Caco-2 (cell line): ENCODE measurements at regions not wholly inside any gene's neighbourhood (a gene's known extent, or its start where the extent isn't known, plus 50 kb on each side); places are given as distances from the start of the nearest gene placed in this dataset.

Experiments used
- BruUV-seq: library from RNA; stranded (reverse); fragments of 400-500 nt; replicated peaks from 2 replicates; lab custom pipeline; 2021; lab: Mats Ljungman, UMichigan
- CTCF ChIA-PET: fragments of 300-600 bp; sonication (Branson Sonifier 250); formaldehyde crosslinking; loops from one replicate; lab custom pipeline; 2022; ENCODE audit warnings: antibody characterized with exemption; lab: Charles Lee
- POLR2A ChIA-PET: fragments of 300-600 bp; sonication (Branson Sonifier 250); formaldehyde crosslinking; loops from one replicate; lab custom pipeline; 2022; ENCODE audit warnings: antibody characterized with exemption; lab: Charles Lee
- DNase-seq, 2 experiments: peaks; one replicate each; pipeline versions ENCODE4 v3.0.0 to v3.0.0-alpha.2; 2020 to 2022
- H3K27me3 ChIP-seq: replicated peaks from 2 replicates; pipeline ENCODE4 v1.6.0; 2011; ENCODE audit warnings: low read length; ENCODE audit not compliant: control insufficient read depth, insufficient read depth
- H3K36me3 ChIP-seq: 2 replicates; pipeline ENCODE4 v1.5.1; 2011; ENCODE audit warnings: low read length; ENCODE audit not compliant: control insufficient read depth, insufficient read depth
- H3K4me1 ChIP-seq: fragments of 250-450 bp; sonication (Bioruptor Pico); 2 replicates; pipeline ENCODE4 v1.5.1; 2020; ENCODE audit warnings: mild to moderate bottlenecking
- H3K4me3 ChIP-seq: 2 replicates; pipeline ENCODE4 v1.5.1; 2011; ENCODE audit warnings: low read depth, mild to moderate bottlenecking, control low read depth, low read length
- H3K9me3 ChIP-seq: fragments of 250-450 bp; sonication (Bioruptor Pico); 2 replicates; pipeline ENCODE4 v1.5.1; 2020; ENCODE audit warnings: mild to moderate bottlenecking, moderate library complexity
- H3K27ac Mint-ChIP-seq: one replicate; pipeline ENCODE4 v1.8.0; 2022; ENCODE audit warnings: mixed read lengths; ENCODE audit not compliant: unreplicated experiment
- H3K27me3 Mint-ChIP-seq: one replicate; pipeline ENCODE4 v1.8.0; 2022; ENCODE audit warnings: mixed read lengths; ENCODE audit not compliant: insufficient read depth, unreplicated experiment
- H3K36me3 Mint-ChIP-seq: one replicate; pipeline ENCODE4 v1.8.0; 2022; ENCODE audit warnings: mild to moderate bottlenecking, mixed read lengths; ENCODE audit not compliant: insufficient read depth, unreplicated experiment
- H3K4me1 Mint-ChIP-seq: one replicate; pipeline ENCODE4 v1.8.0; 2022; ENCODE audit warnings: low read depth, mixed read lengths; ENCODE audit not compliant: unreplicated experiment
- H3K4me3 Mint-ChIP-seq: one replicate; pipeline ENCODE4 v1.8.0; 2022; ENCODE audit warnings: mild to moderate bottlenecking, moderate library complexity, mixed read lengths; ENCODE audit not compliant: unreplicated experiment
- H3K9me3 Mint-ChIP-seq: one replicate; pipeline ENCODE4 v1.8.0; 2022; ENCODE audit warnings: mixed read lengths; ENCODE audit not compliant: unreplicated experiment
- intact Hi-C: fragments of 100-400 bp; cut with micrococcal nuclease; formaldehyde crosslinking; loops from one replicate; pipeline ENCODE4 v1.10.0; 2022; ENCODE audit not compliant: unreplicated experiment
- TF ChIP-seq, protein P1 (sequence below), 2 experiments: fragments of 200-600 bp in 1 of 2; IDR thresholded peaks; 1 replicate in 1 of 2; 2 replicates in 1 of 2; pipeline versions ENCODE4 v1.5.1 to v1.8.0; 2011 to 2022; ENCODE audit warnings: antibody characterized with exemption in 1 of 2, control low read depth in 1 of 2, inconsistent platforms in 1 of 2, low read depth in 1 of 2, low read length in 1 of 2, mild to moderate bottlenecking in 1 of 2, moderate library complexity in 1 of 2; ENCODE audit not compliant: insufficient read depth in 1 of 2, severe bottlenecking in 1 of 2, unreplicated experiment in 1 of 2

DNA sequence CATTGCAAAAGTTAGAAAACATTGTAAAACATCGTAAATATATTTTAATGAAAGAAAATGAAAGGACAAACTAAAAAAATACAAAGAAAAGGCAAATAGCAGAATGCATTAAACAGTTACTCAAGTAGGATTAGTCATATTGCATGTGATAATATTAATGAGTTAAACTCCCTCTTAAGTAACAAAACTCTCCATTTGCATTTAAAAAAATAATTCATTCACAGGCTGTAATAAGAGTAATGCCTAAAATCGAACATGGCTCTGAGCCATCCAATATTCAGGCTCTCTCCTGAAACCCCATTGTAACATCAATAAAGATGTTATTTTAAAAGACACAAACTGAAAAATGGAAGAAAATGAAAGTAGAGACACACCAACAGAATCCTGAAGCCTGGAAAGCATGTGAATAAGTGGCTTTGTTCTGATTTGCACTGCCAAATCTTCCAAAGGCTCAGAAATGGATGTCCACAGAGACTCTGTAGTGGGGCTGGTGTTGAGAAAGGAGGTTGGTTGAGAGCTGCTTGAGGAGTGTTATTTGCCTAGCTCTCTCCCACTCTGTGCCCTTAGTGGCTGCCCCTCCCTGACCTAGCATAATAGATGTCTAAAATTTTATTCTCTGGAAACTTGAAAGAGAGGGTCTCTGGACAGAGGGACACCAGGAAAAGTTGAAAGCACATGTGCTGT, 268.3 kb upstream of the MEOX2 start:
- ChIA-PET POLR2A (no interaction called here), CTCF (no interaction called here)
- Mint-ChIP-seq H3K4me1 (no peaks in the 10 kb centered on the region), H3K4me3 (no peak overlapping the region), H3K9me3 (peaks cover 9% of the 10 kb centered on the region), H3K36me3 (no peaks in the 10 kb centered on the region), H3K27me3 (no peaks in the 10 kb centered on the region), H3K27ac (no peak overlapping the region)
- DNase-seq: no peak
- Histone ChIP-seq H3K27me3 (no peaks in the 10 kb centered on the region), H3K36me3 (no peaks in the 10 kb centered on the region), H3K4me1 (no peaks in the 10 kb centered on the region), H3K9me3 (0 out of 2 replicates have a peak, but pooled peaks cover 4% of the 10 kb centered on the region), H3K4me3 (no peak overlapping the region)
- intact Hi-C loops: no loop called here
- TF ChIP-seq, protein P1, sequence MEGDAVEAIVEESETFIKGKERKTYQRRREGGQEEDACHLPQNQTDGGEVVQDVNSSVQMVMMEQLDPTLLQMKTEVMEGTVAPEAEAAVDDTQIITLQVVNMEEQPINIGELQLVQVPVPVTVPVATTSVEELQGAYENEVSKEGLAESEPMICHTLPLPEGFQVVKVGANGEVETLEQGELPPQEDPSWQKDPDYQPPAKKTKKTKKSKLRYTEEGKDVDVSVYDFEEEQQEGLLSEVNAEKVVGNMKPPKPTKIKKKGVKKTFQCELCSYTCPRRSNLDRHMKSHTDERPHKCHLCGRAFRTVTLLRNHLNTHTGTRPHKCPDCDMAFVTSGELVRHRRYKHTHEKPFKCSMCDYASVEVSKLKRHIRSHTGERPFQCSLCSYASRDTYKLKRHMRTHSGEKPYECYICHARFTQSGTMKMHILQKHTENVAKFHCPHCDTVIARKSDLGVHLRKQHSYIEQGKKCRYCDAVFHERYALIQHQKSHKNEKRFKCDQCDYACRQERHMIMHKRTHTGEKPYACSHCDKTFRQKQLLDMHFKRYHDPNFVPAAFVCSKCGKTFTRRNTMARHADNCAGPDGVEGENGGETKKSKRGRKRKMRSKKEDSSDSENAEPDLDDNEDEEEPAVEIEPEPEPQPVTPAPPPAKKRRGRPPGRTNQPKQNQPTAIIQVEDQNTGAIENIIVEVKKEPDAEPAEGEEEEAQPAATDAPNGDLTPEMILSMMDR (IDR thresholded peaks at IDR 0.05; ENCODE audit: insufficient read depth in 1 of 2, low read depth in 1 of 2, low read length in 1 of 2, severe bottlenecking in 1 of 2, unreplicated experiment in 1 of 2): no peak
- no TSS peak for BruUV-seq

DNA sequence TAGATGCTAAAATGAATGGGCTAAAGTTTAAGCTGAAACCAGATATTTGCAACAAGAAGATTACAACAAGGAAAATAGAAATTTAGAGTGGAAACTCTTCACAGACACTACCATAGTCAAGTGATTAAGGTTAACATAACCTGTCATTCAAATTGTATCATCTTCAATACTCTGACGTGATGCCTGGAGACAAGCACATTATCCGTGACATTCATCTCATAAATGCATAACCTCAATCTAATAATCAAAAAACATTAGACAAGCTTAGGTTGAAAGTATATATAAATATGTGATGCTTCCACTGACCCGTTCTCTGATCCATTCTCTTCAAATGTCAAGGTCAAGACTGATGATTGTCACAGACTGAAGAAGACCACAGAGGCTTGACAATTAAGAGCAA, 263.8 kb upstream of the MEOX2 start:
- no peak overlapping the region for H3K27ac Mint-ChIP-seq
- BruUV-seq: no TSS peak
- ChIA-PET CTCF (no interaction called here), POLR2A (no interaction called here)
- H3K9me3 ChIP-seq: no peaks in the 10 kb centered on the region
- no peak overlapping the region for H3K4me3 Mint-ChIP-seq
- H3K9me3 Mint-ChIP-seq: no peaks in the 10 kb centered on the region
- H3K4me3 ChIP-seq: no peak overlapping the region
- no peaks in the 10 kb centered on the region for H3K36me3 Mint-ChIP-seq
- intact Hi-C loops: no loop called here
- TF ChIP-seq, protein P1 (IDR thresholded peaks at IDR 0.05; ENCODE audit: insufficient read depth in 1 of 2, low read depth in 1 of 2, low read length in 1 of 2, severe bottlenecking in 1 of 2, unreplicated experiment in 1 of 2): no peak
- no peaks in the 10 kb centered on the region for H3K27me3 ChIP-seq
- H3K4me1 ChIP-seq: no peaks in the 10 kb centered on the region
- no peak for DNase-seq
- H3K4me1 Mint-ChIP-seq: no peaks in the 10 kb centered on the region
- H3K27me3 Mint-ChIP-seq: no peaks in the 10 kb centered on the region
- no peaks in the 10 kb centered on the region for H3K36me3 ChIP-seq

DNA sequence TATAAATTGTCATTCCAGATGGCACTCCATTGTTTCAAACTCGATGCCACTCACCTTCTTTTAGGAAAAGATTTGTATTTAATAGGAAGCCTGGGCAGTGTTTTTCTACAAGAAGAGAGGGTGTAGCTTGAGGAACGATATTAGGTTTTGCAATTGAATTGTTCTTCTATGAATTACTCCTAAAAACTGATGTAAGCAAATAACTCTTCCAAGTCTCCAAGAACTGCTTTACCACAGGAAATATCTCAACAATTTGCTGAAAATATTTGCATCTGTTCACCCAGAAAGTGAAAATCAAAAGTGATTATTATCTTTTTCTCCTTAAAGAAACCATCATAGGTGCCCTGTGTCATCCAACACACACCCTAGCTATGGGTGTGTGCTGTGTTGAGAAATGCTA, 261.3 kb upstream of the MEOX2 start:
- intact Hi-C loops: no loop called here
- no TSS peak for BruUV-seq
- Histone ChIP-seq H3K4me1 (no peaks in the 10 kb centered on the region), H3K4me3 (no peak overlapping the region), H3K36me3 (no peaks in the 10 kb centered on the region), H3K9me3 (no peaks in the 10 kb centered on the region), H3K27me3 (no peaks in the 10 kb centered on the region)
- no peak overlapping the region for H3K27ac Mint-ChIP-seq
- no peaks in the 10 kb centered on the region for H3K27me3 Mint-ChIP-seq
- CTCF ChIA-PET: no interaction called here
- DNase-seq: no peak
- no peaks in the 10 kb centered on the region for H3K9me3 Mint-ChIP-seq
- H3K36me3 Mint-ChIP-seq: no peaks in the 10 kb centered on the region
- POLR2A ChIA-PET: no interaction called here
- no peaks in the 10 kb centered on the region for H3K4me1 Mint-ChIP-seq
- no peak overlapping the region for H3K4me3 Mint-ChIP-seq
- TF ChIP-seq, protein P1 (IDR thresholded peaks at IDR 0.05; ENCODE audit: insufficient read depth in 1 of 2, low read depth in 1 of 2, low read length in 1 of 2, severe bottlenecking in 1 of 2, unreplicated experiment in 1 of 2): no peak
